ENCODE measurements at regions not wholly inside any gene's neighbourhood (a gene's known extent, or its start where the extent isn't known, plus 50 kb on each side); places are given as distances from the start of the nearest gene placed in this dataset.

DNA sequence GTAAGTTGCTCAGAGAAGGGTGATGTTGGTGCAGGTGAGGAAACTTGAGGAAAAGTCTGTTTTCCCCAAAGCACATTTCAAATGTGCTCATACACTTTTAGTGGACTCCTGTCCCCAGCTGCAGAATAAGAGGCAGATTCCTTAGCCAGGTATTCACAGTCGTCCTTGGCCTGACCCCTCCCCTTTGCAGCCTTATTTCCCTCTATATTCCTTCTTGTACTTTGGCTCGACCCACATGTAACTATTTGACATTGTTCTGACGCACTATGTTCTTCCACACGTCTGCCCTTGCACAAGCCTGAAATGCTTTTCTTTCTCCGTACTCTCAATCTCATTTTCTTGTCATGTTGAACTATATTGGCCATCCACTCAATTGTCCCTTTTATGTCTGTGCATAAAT, 498.4 kb upstream of the USP24 start:
- TF ChIP-seq ZNF274 (IDR thresholded peaks at IDR 0.05; ENCODE audit: low read depth, low read length) (no peak), YY1 (IDR thresholded peaks at IDR 0.05; ENCODE audit: insufficient read depth, insufficient read length) (no peak)

All from NT2/D1 (cell line).